HG02970 (cell line): ENCODE measurements at regions not wholly inside any gene's neighbourhood (a gene's known extent, or its start where the extent isn't known, plus 50 kb on each side); places are given as distances from the start of the nearest gene placed in this dataset.

Experiments used
- ATAC-seq: cut with Tn5 transposase; IDR thresholded peaks from one replicate; pipeline ENCODE4 v1.9.1; 2021; ENCODE audit warnings: mild to moderate bottlenecking, moderate library complexity, moderate number of reproducible peaks; ENCODE audit not compliant: unreplicated experiment, low FRiP score

DNA sequence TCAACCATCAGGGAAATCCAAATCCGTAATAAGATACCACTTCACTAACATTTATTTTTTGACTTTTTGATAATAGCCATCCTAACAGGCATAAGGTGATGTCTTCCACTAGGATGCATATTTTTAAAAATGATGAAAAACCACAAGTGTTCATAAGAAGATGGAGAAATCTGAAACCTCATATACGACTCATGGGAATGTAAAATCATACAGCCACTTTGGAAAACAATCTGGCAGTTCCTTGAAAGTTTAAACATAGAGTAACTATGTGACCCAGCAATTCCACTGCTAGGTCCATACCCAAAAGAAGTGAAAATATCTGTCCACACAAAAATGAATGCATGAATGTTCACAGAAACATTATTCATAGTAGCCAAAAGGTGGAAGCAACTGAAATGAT, 431.0 kb downstream of the ENC1 start:
- ATAC-seq: no peak

DNA sequence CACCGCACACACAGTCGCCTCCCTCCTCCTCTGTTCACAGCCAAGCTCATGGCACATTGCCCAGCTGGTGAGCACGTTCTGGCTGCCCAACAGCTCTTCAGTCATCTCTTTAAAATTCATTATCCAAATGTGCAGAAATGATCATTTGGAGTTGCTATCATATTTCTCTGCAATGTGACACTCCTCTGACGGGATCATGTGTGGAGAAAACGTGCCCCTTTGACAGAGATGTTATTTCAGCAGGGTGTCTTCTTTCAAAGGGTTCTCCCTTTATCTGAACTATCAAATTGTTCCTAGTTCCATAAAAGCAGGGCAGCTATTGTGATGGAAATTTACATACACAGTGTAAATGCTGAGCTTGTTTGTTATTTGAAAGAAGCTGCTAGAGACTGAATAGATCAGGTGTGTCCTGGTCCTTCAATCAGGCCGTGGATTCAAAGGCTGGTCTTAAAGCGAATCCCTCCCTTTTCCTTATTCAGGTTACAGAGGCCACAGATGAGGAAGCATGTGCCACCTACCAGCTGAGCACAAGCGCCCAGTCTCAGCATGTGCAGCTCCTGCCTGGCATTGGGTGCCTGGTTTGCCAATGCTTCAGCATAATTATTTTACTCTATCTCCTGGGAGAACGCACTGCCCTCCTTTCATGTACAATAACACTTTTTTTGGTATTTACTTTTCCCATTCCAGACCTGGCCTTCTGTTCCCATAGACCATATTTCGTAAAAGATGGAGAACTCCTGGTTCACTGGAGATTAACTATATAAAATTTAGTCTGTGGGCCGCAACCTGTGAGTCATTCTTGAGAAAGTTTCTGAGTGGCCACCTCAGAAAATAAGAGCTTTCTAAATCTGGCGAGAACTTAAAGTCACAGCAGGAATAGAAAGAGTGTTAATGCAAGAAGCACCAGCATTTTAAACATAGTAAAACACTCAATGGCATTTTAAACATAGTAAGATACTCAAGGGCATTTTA, 433.7 kb downstream of the ENC1 start:
- ATAC-seq: no peak

DNA sequence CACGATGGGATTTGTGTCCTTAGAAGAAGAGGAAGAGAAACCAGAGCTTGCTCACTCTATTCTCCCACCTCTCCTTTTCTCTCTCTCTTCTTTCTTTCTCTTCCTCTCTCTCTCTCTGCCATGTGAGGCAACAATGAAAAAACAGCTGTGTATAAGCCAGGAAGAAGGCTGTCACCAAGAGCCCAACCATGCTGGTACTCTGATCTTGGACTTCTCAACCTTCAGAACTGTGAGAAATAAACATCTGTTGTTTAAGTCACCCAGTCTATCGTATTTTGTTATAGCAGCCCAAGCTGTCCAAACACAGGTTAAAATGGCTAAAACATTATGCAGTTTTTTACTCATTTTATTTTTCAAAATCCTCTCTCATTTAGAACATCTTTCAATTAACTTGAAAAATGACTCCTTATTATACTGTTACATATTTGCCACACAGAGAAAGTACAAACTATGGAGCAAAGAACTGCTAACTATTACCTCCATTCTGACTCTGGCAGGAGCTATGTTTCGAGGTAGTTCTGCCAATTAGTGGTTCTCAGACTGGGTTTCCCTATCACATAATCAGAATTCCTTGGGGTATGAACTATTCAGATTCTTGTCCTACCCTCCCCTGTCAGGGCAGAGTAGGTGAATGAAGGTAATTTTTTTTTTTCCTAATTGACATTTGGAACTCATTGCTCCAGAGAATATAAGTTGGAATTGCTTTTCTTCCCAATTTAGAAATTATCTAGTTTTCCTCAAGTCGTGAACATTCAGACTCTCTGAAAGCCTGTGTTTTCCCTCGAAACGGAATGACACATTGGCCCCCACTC, 434.6 kb downstream of the ENC1 start:
- ATAC-seq: no peak

DNA sequence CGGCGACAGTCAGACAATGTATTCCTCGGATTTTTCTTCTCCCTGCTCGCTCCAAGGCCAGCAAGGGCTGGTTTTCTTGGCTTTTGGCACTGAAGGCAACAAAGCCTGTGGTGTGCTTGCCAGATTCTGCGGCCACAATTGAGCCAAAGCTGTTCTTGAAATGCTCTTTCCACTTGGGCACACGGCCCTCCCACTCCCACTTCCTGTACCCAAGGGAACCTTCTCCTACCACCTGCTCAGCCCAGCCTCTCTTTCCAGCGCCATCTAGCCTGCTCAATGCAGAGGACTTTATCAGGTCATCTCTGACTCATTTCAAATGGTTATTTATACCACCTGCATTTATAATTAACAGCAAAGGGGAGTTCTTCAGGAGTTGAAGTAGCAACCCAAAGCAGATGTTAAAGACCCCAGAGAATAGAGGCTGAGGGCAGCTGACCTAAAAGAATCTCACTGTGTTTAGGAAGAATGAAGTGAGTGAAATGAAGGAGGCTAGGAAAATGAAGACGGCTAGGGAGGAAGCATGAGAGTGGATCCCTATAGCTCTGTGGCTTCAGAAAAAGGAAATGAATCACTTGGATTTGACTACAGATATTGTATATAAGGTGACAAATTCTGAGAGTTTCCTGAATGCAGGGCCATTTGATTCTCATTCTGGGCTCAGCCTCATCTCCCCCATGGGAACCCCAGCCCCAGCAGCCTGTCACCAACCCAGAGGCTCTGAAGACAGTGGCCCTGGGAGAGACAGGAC, 439.0 kb downstream of the ENC1 start:
- ATAC-seq: peak; percentile 51

DNA sequence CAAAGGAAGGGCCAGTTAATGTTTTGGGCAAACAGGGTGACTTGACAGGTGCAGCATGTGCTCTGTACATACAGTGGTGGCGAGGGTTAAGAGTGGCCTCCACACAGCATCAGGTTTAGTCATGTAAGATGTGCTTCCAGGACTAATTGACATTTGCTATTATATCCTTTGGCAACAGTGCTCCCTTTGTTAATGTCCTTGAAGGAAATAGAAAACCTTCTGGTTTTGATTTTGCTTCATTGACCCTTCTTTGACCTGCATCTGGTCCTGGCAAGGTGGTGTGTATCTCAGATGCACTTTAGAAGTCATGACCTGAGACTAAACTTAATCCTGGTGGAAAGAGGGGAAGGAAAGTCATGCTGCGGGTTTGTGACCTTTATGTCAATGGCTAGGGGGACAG, 440.0 kb downstream of the ENC1 start:
- ATAC-seq: no peak

DNA sequence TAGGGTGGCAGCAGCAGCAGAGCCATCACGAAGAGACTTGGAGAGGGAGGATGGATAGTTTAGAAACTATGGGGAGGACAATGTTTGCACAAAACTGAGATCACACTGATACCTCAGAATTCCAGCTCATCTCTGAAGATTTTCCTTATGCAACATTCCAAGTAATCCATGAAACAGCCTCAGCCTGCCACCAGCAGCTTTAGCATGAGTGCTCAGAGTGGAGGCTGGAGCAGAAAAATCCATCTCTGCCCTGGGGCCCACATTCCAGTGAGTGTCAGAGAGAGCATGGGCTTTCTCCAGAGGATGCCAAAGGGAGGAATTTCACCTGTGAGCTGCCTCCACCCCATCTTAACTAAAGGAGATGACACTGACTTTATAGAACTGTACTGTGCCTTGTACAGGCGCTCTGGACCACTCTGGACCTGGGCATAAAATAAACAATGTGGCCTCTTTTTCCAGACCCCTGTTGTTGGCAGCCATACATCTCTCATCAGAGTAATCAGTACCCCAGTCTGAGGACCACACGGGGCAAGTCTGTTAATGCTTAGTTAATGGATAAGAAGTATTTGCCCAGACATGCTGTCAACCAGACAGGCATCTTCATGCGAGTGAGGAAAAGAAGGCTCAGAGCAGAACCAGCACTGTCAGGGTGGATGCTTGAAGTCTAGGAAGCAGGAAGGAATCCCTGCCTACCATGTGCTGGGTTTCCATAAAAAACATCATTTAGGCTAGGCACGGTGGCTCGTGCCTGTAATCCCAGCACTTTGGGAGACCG, 440.9 kb downstream of the ENC1 start:
- ATAC-seq: no peak

DNA sequence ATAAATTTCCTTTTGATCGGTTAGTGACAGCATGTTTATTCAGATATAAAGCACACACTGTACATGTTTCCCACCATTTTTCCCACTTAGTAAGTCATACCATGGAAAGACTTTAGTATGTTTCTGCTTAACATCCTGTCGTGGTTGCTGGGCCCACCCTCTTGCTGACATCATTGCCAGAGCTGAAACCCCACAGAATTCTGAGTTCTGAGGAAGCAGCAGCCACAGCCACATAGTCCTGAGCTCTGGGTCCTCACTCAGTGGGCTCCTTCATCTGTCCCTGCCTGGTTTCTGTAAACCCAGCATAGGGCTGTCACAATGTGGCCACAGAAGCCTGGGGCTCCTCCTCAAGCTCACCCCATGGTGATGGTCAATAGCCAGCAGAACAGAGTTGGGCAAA, 441.5 kb downstream of the ENC1 start:
- ATAC-seq: no peak

DNA sequence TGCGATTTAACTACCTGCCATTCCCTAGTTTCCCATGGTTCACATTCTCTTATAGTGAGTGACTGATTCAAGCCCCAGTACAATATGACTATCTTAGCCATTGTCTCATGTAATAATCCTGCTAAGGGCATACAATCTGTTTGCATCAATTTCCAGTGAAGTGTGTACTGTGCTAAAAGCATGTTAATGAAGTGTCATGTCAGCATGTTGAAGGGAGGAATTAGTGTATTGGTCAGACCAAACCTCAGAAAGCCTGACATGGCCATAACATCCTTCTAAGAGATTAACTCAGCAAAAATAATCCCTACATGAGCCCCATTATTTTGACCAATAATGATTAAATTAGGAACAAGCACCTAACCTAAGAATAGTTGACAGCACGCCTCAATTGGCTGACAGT, 442.4 kb downstream of the ENC1 start:
- no peak for ATAC-seq

DNA sequence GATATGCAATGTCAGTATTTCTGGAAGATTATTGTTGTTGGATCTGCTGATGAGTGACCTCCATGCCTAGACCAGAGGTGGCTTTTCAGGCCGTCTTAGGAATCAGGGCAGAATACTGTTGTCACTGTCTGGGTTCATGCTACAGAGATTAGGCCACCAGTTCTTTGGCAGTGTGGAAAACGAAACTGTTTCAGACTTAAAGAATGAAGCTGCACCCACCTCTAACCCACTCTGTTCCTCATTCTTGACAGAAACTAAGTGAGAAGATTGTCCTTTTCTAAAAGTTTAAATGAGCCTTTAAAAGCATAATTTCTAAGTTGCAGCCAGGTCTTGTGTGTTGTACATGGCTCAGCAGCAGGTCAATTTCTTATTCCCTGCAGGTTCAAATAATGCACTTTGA, 444.3 kb downstream of the ENC1 start:
- peak; percentile 55 for ATAC-seq

DNA sequence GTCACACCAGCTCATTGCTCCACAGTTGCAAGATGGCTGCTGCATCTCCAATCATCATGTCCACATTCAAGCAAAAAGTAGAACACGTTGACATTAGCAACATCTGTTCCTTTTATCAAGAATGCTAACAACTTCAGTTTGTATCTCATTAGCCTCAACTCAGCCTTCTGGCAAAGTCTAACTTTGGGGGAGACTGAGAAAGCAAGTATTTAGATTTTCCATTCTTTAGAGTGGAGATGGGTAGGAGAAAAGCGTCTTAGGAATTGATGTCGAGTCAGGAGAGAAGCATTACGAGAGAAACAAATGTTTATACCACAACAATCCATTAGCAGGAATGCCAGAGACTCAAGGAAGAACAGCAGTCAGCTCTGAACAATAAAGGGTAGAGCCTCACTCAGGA, 446.3 kb downstream of the ENC1 start:
- ATAC-seq: no peak

DNA sequence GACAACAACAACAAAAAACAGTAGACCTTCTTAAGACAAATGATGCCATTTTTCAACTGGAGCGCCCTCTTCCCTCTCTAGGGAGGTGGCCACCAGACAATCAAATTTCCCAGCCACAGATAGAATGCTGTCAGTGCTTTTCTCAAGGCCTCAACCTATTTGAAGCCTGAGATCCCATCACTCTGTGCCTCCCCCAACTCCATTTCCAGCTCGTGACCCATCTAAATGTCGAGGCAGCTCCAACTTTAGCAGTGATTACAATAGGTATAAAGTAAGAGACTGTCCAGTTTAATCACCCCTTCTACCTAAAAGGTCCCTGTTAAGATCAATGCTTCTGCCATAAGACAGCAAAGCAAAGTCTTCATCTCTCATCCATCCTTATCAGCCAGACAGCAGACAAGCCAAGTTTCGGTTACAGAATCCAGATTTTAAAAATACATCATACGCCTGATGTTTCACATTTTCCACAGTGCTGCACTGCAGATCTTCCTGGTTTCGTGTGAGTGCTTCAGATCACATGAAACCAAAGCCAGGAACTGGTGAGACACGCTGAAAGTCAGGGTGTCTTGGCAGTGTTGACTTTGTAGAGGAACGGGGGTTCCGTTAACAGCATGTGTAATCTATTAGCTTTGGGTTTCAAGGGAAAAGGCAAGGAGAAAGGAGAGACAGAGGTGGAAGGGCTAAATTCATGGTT, 447.8 kb downstream of the ENC1 start:
- no peak for ATAC-seq

DNA sequence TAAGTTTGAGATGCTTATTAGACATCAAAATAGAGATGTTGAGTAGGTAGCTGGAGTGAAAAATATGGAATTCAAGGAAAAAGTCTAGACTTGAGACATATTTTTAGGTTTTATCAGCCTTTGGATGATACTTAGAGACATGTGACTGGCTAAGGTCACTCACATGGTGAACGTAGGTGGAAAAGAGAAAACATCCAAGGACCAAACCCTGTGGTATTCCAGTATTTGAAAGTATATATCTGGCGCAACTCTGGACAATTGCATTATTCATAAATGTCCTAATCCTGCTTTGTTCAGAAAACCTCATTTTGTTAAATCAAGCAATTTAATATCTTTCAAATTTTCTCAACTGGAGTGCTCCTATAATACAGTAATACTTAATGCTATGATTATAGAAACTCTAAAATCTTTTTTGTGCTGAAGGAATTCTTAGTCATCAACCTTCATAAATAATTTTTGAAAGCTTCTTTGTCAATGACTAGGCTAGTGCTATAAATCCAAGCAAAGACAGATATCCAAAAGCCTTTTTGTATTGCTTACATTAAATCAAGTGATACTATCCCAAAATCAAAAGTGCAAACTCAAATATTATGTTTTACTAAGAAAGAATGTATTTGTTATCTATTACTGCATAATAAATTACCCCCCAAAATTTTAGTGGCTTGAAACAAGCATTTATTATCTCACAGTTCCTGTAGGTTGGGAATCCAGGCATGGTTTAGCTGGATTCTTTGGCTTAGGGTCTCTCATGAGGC, 452.0 kb downstream of the ENC1 start:
- ATAC-seq: no peak

DNA sequence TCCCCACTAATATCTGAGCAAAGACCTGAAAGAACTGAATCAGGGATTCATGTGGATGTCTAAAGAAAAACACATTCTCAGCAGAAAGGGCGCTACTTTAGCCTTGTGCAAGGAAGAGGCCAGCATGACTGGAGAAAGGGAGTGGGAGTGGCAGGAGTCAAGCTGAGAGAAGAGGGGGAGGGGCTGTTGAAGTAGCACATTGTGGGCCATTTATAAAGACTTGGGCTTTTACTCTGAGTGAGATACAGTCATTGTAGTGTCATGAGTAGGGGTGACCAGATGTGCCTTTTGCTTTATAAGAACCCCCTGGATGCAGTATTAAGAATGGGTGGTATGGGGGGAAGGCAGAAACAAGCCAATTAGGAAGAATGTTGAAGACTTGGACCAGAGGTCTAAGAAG, 452.8 kb downstream of the ENC1 start:
- no peak for ATAC-seq

DNA sequence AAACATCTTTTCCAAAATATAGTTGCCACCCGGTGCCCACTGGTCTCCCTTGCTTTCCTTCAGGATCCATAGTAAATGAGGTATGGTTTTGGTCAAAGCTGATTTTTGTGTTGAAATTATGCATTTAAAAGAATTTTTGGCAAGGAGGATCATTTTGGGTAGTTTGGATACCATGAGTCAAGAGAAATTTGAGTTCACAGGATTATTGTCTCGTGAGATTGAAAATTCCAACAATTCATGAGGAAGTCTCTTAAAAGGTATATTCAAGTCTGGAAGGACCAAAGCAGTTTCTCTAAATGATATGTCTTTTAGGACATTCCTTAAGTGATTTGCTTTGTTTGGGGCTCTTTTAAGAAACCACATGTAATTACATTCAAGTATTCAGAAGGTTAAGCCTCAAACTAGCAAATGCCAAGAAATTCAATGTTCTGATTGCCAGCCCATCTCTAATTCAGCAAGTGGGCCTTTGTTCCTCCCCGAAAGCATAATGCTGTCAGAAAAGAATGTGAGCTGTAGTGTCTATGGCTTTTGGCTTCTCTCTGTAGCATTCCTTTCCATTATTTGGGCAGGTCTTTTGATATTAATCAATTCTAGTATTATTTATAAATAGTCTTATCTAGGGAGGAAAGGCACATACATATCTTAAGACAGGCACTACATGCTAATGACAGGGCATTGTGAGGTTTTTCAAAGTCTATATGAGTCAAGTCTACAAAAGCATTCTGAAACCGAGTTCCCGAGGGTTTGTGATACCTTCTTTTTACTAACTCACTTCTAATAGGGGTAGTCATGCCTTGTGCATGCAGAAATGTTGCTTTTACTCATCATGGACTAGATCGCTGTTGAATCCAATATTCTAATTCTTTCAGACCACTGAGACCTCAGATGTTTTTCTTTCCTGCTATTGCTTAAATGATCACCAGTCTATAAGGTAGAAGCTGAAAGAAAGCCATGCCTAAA, 453.9 kb downstream of the ENC1 start:
- ATAC-seq: no peak

DNA sequence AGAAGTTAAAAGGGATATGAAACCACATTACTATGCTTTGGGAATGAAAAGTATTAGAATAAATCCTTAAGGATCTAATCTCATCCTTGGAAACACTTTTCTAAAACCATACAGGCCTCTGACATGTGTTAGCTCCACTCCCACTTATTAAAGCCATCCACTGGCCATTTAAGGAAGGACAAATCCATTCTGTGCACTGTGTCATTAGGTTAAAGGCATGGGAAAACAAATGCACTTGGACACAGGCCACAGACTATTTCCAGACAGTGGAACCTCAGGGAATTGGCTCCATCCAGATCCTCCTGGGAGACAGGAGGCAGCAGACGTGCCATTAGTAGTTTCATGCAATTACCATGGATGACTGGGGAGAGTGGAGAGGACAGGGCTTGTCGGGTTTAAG, 454.9 kb downstream of the ENC1 start:
- no peak for ATAC-seq

DNA sequence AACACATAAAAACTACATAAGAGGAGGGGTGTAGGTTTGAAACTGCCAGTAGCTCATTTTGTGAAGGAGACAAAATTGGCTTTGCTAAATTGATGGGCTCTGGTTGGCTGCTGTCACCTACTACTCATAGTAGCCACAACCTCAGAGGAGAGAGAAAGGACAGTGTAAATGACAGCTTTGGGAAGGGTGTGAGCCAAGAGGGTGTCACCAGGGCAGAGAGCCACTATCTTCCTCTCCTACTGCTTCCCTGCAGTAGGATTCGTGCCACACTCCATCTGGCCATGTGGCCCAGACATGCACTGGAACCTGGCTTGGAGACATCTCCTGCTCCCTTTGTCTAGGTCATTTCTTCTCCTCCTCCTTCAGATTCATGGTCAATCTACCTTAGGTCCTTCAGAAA, 455.9 kb downstream of the ENC1 start:
- no peak for ATAC-seq

DNA sequence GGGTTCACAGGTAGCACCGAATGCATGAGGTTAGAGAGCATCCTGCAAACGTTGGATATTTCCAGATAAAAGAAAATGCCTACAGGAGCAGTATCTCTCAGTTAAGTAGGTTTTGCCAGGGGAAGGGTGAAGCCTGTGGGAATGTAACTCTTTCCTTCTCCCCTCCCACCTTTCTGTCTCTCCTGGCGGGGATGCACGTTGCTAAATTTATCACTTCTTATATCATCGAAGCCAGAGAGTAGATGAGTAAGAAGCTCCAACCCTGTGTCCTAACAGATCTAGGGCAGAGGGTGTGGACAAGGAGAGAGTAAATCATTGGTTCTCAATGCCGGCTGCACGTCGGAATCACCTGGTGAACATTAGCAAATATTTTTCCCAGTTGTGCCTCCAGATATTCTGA, 457.5 kb downstream of the ENC1 start:
- ATAC-seq: no peak

DNA sequence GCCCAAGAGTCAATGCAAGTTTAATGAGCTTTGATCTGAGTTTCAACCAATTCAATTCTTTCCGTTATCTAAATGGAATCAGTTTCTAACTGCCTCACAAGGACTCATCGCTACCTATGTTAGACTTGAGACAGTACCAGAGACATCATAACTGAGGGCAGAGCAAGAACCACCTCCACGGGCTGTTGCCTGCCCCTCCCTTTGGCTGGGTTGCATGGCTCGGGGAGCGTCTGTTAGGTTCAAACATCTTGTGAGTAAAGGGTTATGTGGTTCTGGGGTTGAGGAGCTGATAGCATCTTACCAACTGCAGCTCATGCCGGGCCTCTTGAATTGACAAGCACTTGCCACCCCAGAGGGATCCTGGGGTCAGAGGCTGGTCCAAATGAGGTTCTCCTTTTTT, 457.9 kb downstream of the ENC1 start:
- ATAC-seq: no peak
